Activated CD4-positive, alpha-beta T cell treated with anti-CD3 and anti-CD28 coated beads for 36 hours (primary cell): ENCODE measurements at regions not wholly inside any gene's neighbourhood (a gene's known extent, or its start where the extent isn't known, plus 50 kb on each side); places are given as distances from the start of the nearest gene placed in this dataset.

ENCODE experiments used
- ATAC-seq: fragments of 200-7000 bp; cut with Tn5 transposase; one replicate; pipeline ENCODE4 v1.10.0; 2021; ENCODE audit warnings: mild to moderate bottlenecking, moderate library complexity
- CTCF ChIA-PET: fragments of 350-600 bp; sonication (Branson Sonifier 250); formaldehyde crosslinking; loops from one replicate; lab custom pipeline; 2021; ENCODE audit warnings: antibody characterized with exemption; lab: Charles Lee
- POLR2A ChIA-PET: fragments of 350-600 bp; sonication (Branson Sonifier 250); formaldehyde crosslinking; loops from one replicate; lab custom pipeline; 2021; ENCODE audit warnings: antibody characterized with exemption, inconsistent platforms; lab: Charles Lee
- DNase-seq: peaks from one replicate; pipeline ENCODE4 v3.0.0-alpha.2; 2020
- H3K27ac Mint-ChIP-seq: one replicate; pipeline ENCODE4 v1.8.0; 2021; ENCODE audit warnings: mixed read lengths
- H3K27me3 Mint-ChIP-seq: one replicate; pipeline ENCODE4 v1.8.0; 2021; ENCODE audit warnings: mixed read lengths
- H3K36me3 Mint-ChIP-seq: one replicate; pipeline ENCODE4 v1.8.0; 2021; ENCODE audit warnings: low read depth, mixed read lengths
- H3K4me1 Mint-ChIP-seq: one replicate; pipeline ENCODE4 v1.8.0; 2021; ENCODE audit warnings: mixed read lengths
- H3K4me3 Mint-ChIP-seq: one replicate; pipeline ENCODE4 v1.8.0; 2021; ENCODE audit warnings: mild to moderate bottlenecking, moderate library complexity, mixed read lengths
- H3K9me3 Mint-ChIP-seq: one replicate; pipeline ENCODE4 v1.8.0; 2021; ENCODE audit warnings: low read depth, mixed read lengths
- intact Hi-C, 2 experiments: fragments of 100-400 bp; cut with DNase I in 1 of 2; cut with micrococcal nuclease in 1 of 2; formaldehyde crosslinking; loops; one replicate each; pipeline versions ENCODE4 v1.14.2 to v1.15.1; 2022 to 2024; cut with DNase I, micrococcal nuclease

- no peak for DNase-seq
- Mint-ChIP-seq H3K4me3 (no peak overlapping the region), H3K4me1 (peaks cover 20% of the 10 kb centered on the region), H3K27me3 (no peaks in the 10 kb centered on the region), H3K9me3 (peaks cover 1% of the 10 kb centered on the region), H3K36me3 (peaks cover 2% of the 10 kb centered on the region), H3K27ac (no peak overlapping the region)
- CTCF ChIA-PET = interaction anchor here (0.9 to 1.7 kb wide), 2 partner anchors 24 to 174 kb away, joined by 3 to 9 read pairs; no protein-coding TSS in a partner anchor
- intact Hi-C loops = loop anchor here (1.0 to 2.0 kb wide), 4 partner anchors 8 to 172 kb away; no protein-coding TSS in a partner anchor
- peak; percentile 76 for ATAC-seq
- POLR2A ChIA-PET = interaction anchor here (1.0 kb wide), 1 partner anchor 76 kb away, joined by 4 read pairs; no protein-coding TSS in a partner anchor
Measured at GRCh38 chr2:195486520-195486919, 170.5 kb upstream of the SLC39A10 start.

- Mint-ChIP-seq H3K4me1 (peaks cover 23% of the 10 kb centered on the region), H3K27me3 (no peaks in the 10 kb centered on the region), H3K4me3 (no peak overlapping the region), H3K27ac (no peak overlapping the region), H3K9me3 (peaks cover 8% of the 10 kb centered on the region), H3K36me3 (peaks cover 6% of the 10 kb centered on the region)
- DNase-seq = no peak
- intact Hi-C loops = no loop called here
- ChIA-PET POLR2A (no interaction called here), CTCF (interaction anchor here (0.6 kb wide), 1 partner anchor 91 kb away, joined by 3 read pairs; no protein-coding TSS in a partner anchor)
- ATAC-seq = no peak
Measured at GRCh38 chr2:195482010-195482409, 175.0 kb upstream of the SLC39A10 start.

- peaks cover 6% of the 10 kb centered on the region for H3K36me3 Mint-ChIP-seq
- DNase-seq (no peak), ATAC-seq (no peak)
- no peak overlapping the region for H3K27ac Mint-ChIP-seq
- peaks cover 13% of the 10 kb centered on the region for H3K4me1 Mint-ChIP-seq
- POLR2A ChIA-PET = no interaction called here
- H3K27me3 Mint-ChIP-seq = no peaks in the 10 kb centered on the region
- intact Hi-C loops = no loop called here
- H3K9me3 Mint-ChIP-seq = peaks cover 8% of the 10 kb centered on the region
- CTCF ChIA-PET = interaction anchor here (0.6 kb wide), 1 partner anchor 64 kb away, joined by 3 read pairs; no protein-coding TSS in a partner anchor
- no peak overlapping the region for H3K4me3 Mint-ChIP-seq
Measured at GRCh38 chr2:195480121-195480520, 176.9 kb upstream of the SLC39A10 start.

GRCh38 chr2:195479407-195479806 lies 177.6 kb upstream of the SLC39A10 start:
- Mint-ChIP-seq H3K4me1 (peaks cover 13% of the 10 kb centered on the region), H3K9me3 (peaks cover 8% of the 10 kb centered on the region), H3K27me3 (no peaks in the 10 kb centered on the region), H3K36me3 (peaks cover 6% of the 10 kb centered on the region), H3K27ac (no peak overlapping the region), H3K4me3 (no peak overlapping the region)
- CTCF ChIA-PET = interaction anchor here (0.6 kb wide), 1 partner anchor 65 kb away, joined by 3 read pairs; no protein-coding TSS in a partner anchor
- intact Hi-C loops = no loop called here
- no peak for DNase-seq
- ATAC-seq = no peak
- POLR2A ChIA-PET = no interaction called here

- no peak overlapping the region for H3K27ac Mint-ChIP-seq
- DNase-seq (no peak), ATAC-seq (no peak)
- POLR2A ChIA-PET = no interaction called here
- no peaks in the 10 kb centered on the region for H3K27me3 Mint-ChIP-seq
- peaks cover 13% of the 10 kb centered on the region for H3K4me1 Mint-ChIP-seq
- CTCF ChIA-PET = interaction anchor here (0.9 to 1.2 kb wide), 2 partner anchors 31 to 183 kb away, joined by 3 read pairs; no protein-coding TSS in a partner anchor
- no peak overlapping the region for H3K4me3 Mint-ChIP-seq
- H3K9me3 Mint-ChIP-seq = peaks cover 8% of the 10 kb centered on the region
- intact Hi-C loops = loop anchor here in 1 of 2 experiments (1.0 kb wide), 1 partner anchor 8 kb away; no protein-coding TSS in a partner anchor
- peaks cover 6% of the 10 kb centered on the region for H3K36me3 Mint-ChIP-seq
Measured at GRCh38 chr2:195477996-195478382, 179.0 kb upstream of the SLC39A10 start.

- Mint-ChIP-seq H3K4me1 (peaks cover 15% of the 10 kb centered on the region), H3K4me3 (no peak overlapping the region)
- intact Hi-C loops = no loop called here
Measured at GRCh38 chr2:195477248-195477995, 179.6 kb upstream of the SLC39A10 start.

GRCh38 chr2:195475336-195475735 lies 181.7 kb upstream of the SLC39A10 start:
- CTCF ChIA-PET = interaction anchor here (0.5 kb wide), 1 partner anchor 900 kb away, joined by 4 read pairs; no protein-coding TSS in a partner anchor
- no peaks in the 10 kb centered on the region for H3K27me3 Mint-ChIP-seq
- POLR2A ChIA-PET = no interaction called here
- H3K27ac Mint-ChIP-seq = no peak overlapping the region
- H3K4me3 Mint-ChIP-seq = no peak overlapping the region
- intact Hi-C loops = no loop called here
- H3K4me1 Mint-ChIP-seq = peaks cover 15% of the 10 kb centered on the region
- no peak for DNase-seq
- peaks cover 3% of the 10 kb centered on the region for H3K36me3 Mint-ChIP-seq
- no peak for ATAC-seq
- H3K9me3 Mint-ChIP-seq = peaks cover 6% of the 10 kb centered on the region

More at GRCh38 chr2:195477248-195477995, 179.6 kb upstream of the SLC39A10 start:
- Mint-ChIP-seq H3K27ac (peak overlapping the region; percentile 53), H3K27me3 (no peaks in the 10 kb centered on the region), H3K9me3 (peaks cover 6% of the 10 kb centered on the region), H3K36me3 (peaks cover 6% of the 10 kb centered on the region)
- peak; percentile 90 for ATAC-seq
- no peak for DNase-seq
- CTCF ChIA-PET = interaction anchor here (0.6 to 1.4 kb wide), 4 partner anchors 31 to 183 kb away, joined by 3 read pairs; no protein-coding TSS in a partner anchor
- POLR2A ChIA-PET = no interaction called here

GRCh38 chr2:195473862-195474261 lies 183.2 kb upstream of the SLC39A10 start:
- Mint-ChIP-seq H3K27ac (no peak overlapping the region), H3K36me3 (peaks cover 3% of the 10 kb centered on the region), H3K27me3 (no peaks in the 10 kb centered on the region), H3K4me3 (no peak overlapping the region), H3K9me3 (peaks cover 6% of the 10 kb centered on the region), H3K4me1 (peaks cover 17% of the 10 kb centered on the region)
- ChIA-PET CTCF (interaction anchor here (0.9 to 1.4 kb wide), 2 partner anchors 17 to 23 kb away, joined by 3 to 5 read pairs; no protein-coding TSS in a partner anchor), POLR2A (no interaction called here)
- ATAC-seq (no peak), DNase-seq (no peak)
- intact Hi-C loops = no loop called here

- no peak overlapping the region for H3K4me3 Mint-ChIP-seq
- H3K36me3 Mint-ChIP-seq = peaks cover 3% of the 10 kb centered on the region
- ChIA-PET CTCF (no interaction called here), POLR2A (no interaction called here)
- no peaks in the 10 kb centered on the region for H3K27me3 Mint-ChIP-seq
- intact Hi-C loops = no loop called here
- peaks cover 8% of the 10 kb centered on the region for H3K9me3 Mint-ChIP-seq
- H3K27ac Mint-ChIP-seq = no peak overlapping the region
- H3K4me1 Mint-ChIP-seq = peaks cover 15% of the 10 kb centered on the region
- no peak for DNase-seq
- no peak for ATAC-seq
Measured at GRCh38 chr2:195472501-195473234, 184.4 kb upstream of the SLC39A10 start.

- ChIA-PET CTCF (interaction anchor here (0.8 to 1.4 kb wide), 2 partner anchors 76 to 607 kb away, joined by 4 read pairs; no protein-coding TSS in a partner anchor), POLR2A (interaction anchor here (1.2 kb wide), 1 partner anchor 185 kb away, joined by 3 read pairs; the partner anchor contains the start of gene SLC39A10)
- DNase-seq (no peak), ATAC-seq (no peak)
- no peak overlapping the region for H3K4me3 Mint-ChIP-seq
- H3K4me1 Mint-ChIP-seq = peaks cover 8% of the 10 kb centered on the region
- no peaks in the 10 kb centered on the region for H3K27me3 Mint-ChIP-seq
- intact Hi-C loops = no loop called here
- H3K36me3 Mint-ChIP-seq = no peaks in the 10 kb centered on the region
- no peak overlapping the region for H3K27ac Mint-ChIP-seq
- H3K9me3 Mint-ChIP-seq = peaks cover 5% of the 10 kb centered on the region
Measured at GRCh38 chr2:195471807-195472206, 185.2 kb upstream of the SLC39A10 start.

GRCh38 chr2:195471163-195471562 lies 185.9 kb upstream of the SLC39A10 start:
- DNase-seq (no peak), ATAC-seq (no peak)
- intact Hi-C loops = no loop called here
- peaks cover 11% of the 10 kb centered on the region for H3K9me3 Mint-ChIP-seq
- H3K4me3 Mint-ChIP-seq = no peak overlapping the region
- H3K27me3 Mint-ChIP-seq = no peaks in the 10 kb centered on the region
- POLR2A ChIA-PET = interaction anchor here (1.2 kb wide), 1 partner anchor 186 kb away, joined by 3 read pairs; the partner anchor contains the start of gene SLC39A10
- H3K36me3 Mint-ChIP-seq = no peaks in the 10 kb centered on the region
- CTCF ChIA-PET = interaction anchor here (1.4 kb wide), 1 partner anchor 607 kb away, joined by 4 read pairs; no protein-coding TSS in a partner anchor
- H3K4me1 Mint-ChIP-seq = peaks cover 8% of the 10 kb centered on the region
- no peak overlapping the region for H3K27ac Mint-ChIP-seq
